ENCODE measurements at regions not wholly inside any gene's neighbourhood (a gene's known extent, or its start where the extent isn't known, plus 50 kb on each side); places are given as distances from the start of the nearest gene placed in this dataset.

DNA sequence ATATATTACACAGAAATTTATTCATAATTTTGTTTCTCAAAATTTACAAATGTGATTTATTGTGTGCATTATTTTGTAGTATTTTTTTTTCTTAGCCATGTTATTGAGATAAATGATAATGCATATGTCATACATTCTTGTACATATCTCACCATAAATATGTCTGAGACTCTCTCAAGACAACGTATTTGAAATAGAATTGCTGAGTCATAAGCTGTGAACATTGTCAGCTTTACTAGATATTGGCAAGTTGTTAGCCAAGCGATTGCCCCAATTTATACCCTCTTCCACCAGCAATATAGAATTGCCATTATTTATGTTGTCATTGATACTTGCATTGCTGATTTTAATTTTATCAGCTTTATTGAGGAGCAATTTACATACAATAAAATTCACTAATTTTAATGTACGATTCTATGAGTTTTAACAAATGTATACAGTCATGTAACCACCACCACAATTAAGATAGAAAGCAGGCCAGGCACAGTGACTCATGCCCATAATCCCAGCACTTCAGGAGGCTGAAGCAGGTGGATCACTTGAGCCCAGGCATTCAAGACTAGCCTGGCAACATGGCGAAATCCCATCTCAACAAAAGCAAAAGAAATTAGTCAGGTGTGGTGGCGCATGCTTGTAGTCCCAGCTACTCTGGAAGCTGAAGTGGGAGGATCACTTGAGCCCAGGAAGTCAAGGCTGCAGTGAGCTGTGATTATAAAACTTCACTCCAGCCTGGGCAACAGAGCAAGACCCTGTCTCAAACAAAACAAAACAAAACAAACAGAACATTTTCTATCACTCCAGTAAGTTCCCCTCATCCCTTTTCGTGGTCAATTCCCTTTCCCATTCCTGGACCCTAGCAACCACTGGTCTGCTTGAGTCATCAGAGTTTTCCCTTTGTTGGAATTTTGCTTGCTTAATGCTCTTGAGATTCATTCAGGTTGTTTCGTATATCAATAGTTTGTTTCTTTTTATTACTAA is 373.1 kb downstream of the MFSD1 start:
- no peak for TF ChIP-seq POLR2AphosphoS5 (IDR thresholded peaks at IDR 0.05; ENCODE audit: borderline replicate concordance, low read depth, low read length)
- no peak for TF ChIP-seq EZH2 (IDR thresholded peaks at IDR 0.05)
- TF ChIP-seq FOXP2 (optimal IDR thresholded peaks at IDR 0.05; ENCODE audit: control extremely low read depth, extremely low read length, insufficient read depth) = no peak
- no peak for DNase-seq (ENCODE audit: low read depth, low spot score)
- Histone ChIP-seq H3K9me3 (ENCODE audit: low read depth, low read length) (no peaks in the 10 kb centered on the region), H3K4me3 (no peak overlapping the region), H3K36me3 (ENCODE audit: insufficient read depth, low read length) (no peaks in the 10 kb centered on the region), H3K27ac (no peak overlapping the region), H3K9ac (ENCODE audit: insufficient read length) (no peak overlapping the region)

DNA sequence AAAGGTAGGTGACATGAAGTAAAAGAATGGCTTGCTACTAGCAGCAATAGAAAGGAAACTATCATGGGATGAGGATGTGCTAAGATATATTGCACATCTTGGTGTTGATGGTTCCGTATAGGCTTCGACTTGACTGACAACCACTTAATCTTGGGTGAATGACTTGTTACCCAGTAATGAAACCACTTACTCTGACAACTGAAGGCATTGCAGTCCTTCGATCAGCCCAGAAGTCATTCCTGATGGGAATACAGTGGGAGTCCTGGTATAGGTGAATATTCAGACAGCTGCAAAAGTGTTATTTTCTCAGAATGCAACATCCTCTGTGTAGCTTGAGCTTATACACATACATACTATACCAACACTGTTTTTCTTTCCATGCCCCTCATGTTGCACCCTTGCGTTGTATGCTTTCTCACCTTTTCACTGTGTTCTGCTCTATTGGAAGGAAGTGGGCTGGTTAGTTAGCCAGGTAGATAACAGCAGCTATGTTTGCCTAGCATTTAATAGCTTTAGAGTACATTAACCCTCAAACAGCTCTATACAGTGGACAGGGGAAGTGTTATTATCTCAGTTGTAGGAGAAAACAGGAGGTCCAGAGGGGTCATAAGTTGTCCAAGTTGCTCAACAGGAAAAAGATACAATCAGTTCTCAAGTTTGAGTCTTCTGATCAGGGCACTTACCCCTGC is 376.5 kb downstream of the MFSD1 start:
- no peak for DNase-seq (ENCODE audit: low read depth, low spot score)
- no peak overlapping the region for H3K27ac ChIP-seq
- no peaks in the 10 kb centered on the region for H3K9me3 ChIP-seq (ENCODE audit: low read depth, low read length)
- H3K4me3 ChIP-seq = no peak overlapping the region
- TF ChIP-seq POLR2AphosphoS5 (IDR thresholded peaks at IDR 0.05; ENCODE audit: borderline replicate concordance, low read depth, low read length) (no peak), EZH2 (IDR thresholded peaks at IDR 0.05) (no peak), FOXP2 (optimal IDR thresholded peaks at IDR 0.05; ENCODE audit: control extremely low read depth, extremely low read length, insufficient read depth) (no peak)
- no peak overlapping the region for H3K9ac ChIP-seq (ENCODE audit: insufficient read length)
- H3K36me3 ChIP-seq (ENCODE audit: insufficient read depth, low read length) = no peaks in the 10 kb centered on the region

DNA sequence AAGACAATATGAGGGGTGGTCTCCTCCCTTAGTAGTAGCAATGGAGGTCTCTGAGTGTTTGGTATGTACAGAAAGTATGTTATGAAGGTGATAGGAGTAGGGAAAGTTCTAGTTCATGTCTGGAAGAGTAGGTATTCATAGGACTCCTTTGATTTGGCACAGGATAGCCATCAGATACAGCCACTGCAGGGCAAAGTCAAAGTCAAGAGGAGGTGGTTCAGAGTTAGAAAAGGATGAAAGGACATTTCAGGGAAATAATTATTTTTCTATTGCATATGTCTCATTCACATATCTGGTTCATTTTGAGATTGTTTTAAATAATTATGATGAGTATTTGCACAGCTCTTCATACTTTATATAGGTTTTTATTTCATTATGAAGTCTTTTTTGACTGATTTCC is 381.1 kb downstream of the MFSD1 start:
- no peak overlapping the region for H3K4me3 ChIP-seq
- no peak for DNase-seq (ENCODE audit: low read depth, low spot score)
- no peak overlapping the region for H3K27ac ChIP-seq
- H3K9ac ChIP-seq (ENCODE audit: insufficient read length) = no peak overlapping the region
- H3K9me3 ChIP-seq (ENCODE audit: low read depth, low read length) = no peaks in the 10 kb centered on the region
- no peaks in the 10 kb centered on the region for H3K36me3 ChIP-seq (ENCODE audit: insufficient read depth, low read length)
- TF ChIP-seq EZH2 (IDR thresholded peaks at IDR 0.05) = no peak

DNA sequence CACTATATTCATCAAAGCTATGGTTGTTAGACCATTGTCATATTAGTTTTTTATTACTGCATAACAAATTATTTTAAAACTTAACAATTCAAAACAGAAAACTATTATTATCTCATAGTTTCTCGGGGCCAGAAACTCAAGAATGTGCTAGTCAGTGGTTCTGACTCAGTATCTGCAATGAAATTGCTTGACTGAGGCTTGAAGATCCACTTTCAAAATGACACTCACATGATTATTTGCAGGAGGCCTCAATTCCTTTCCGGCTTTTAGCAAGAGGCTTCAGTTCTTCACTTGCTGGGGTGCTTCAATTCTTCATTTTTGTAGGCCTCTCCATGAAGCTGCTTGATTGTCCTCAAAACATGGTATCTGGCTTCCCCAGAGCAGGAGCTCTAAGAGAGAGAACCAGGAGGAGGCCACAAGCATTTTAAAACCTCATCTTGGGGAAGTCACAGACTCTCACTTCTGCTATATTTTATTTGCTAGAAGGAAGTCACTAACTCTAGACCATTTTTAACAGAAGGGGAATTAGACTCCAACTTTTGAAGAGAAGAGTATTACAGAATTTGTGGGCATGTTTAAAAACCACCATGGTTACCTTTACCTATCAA is 383.7 kb downstream of the MFSD1 start:
- H3K9me3 ChIP-seq (ENCODE audit: low read depth, low read length) = no peaks in the 10 kb centered on the region
- DNase-seq (ENCODE audit: low read depth, low spot score) = no peak
- no peaks in the 10 kb centered on the region for H3K36me3 ChIP-seq (ENCODE audit: insufficient read depth, low read length)
- H3K4me3 ChIP-seq = no peak overlapping the region
- no peak for TF ChIP-seq EZH2 (IDR thresholded peaks at IDR 0.05)
- TF ChIP-seq FOXP2 (optimal IDR thresholded peaks at IDR 0.05; ENCODE audit: control extremely low read depth, extremely low read length, insufficient read depth) = no peak
- TF ChIP-seq POLR2AphosphoS5 (IDR thresholded peaks at IDR 0.05; ENCODE audit: borderline replicate concordance, low read depth, low read length) = no peak
- H3K27ac ChIP-seq = no peak overlapping the region
- H3K9ac ChIP-seq (ENCODE audit: insufficient read length) = no peak overlapping the region

DNA sequence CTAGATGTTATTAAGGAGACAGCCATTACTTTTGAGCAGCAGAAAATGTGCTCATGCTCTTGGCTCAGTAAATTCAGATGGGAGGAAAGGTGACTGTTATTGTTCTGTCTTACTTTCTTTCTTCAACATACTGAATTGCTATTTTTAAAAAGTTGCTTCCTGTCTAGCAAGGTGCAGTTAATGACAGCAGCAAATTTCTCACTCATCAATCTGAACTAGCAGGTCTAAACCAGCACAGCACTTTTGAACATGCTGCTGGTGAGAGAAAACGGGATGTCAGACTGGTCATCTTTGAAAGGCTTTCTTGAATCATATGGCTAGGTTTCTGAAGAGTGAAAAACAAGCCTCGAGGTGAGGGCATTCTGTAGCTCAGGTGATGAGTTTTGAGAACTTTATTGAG is 384.7 kb downstream of the MFSD1 start:
- no peaks in the 10 kb centered on the region for H3K36me3 ChIP-seq (ENCODE audit: insufficient read depth, low read length)
- H3K4me3 ChIP-seq = no peak overlapping the region
- no peak for DNase-seq (ENCODE audit: low read depth, low spot score)
- TF ChIP-seq EZH2 (IDR thresholded peaks at IDR 0.05) = no peak
- TF ChIP-seq FOXP2 (optimal IDR thresholded peaks at IDR 0.05; ENCODE audit: control extremely low read depth, extremely low read length, insufficient read depth) = no peak
- H3K9ac ChIP-seq (ENCODE audit: insufficient read length) = no peak overlapping the region
- H3K9me3 ChIP-seq (ENCODE audit: low read depth, low read length) = no peaks in the 10 kb centered on the region
- H3K27ac ChIP-seq = no peak overlapping the region

DNA sequence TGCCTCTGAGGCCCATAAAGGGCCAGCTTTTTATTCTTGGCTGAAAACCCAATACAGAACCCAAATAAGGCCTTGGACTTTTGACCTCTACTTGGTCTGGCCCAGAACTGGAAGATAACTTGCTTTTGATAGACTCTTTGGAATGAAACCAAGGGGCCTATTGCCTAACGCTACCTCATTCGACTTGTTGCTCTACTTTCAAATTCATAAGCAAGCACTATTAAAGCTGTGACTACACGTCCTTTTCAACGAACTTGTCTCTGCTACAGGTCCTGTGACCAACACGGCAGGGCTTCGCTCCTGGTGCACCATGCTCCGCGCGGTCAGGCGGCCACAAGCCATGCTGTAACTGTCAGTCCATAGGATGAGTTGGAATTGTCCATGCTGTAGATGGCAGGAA is 385.4 kb downstream of the MFSD1 start:
- no peak for TF ChIP-seq POLR2AphosphoS5 (IDR thresholded peaks at IDR 0.05; ENCODE audit: borderline replicate concordance, low read depth, low read length)
- TF ChIP-seq EZH2 (IDR thresholded peaks at IDR 0.05) = no peak
- no peak for TF ChIP-seq FOXP2 (optimal IDR thresholded peaks at IDR 0.05; ENCODE audit: control extremely low read depth, extremely low read length, insufficient read depth)
- H3K36me3 ChIP-seq (ENCODE audit: insufficient read depth, low read length) = no peaks in the 10 kb centered on the region
- no peak overlapping the region for H3K4me3 ChIP-seq
- no peaks in the 10 kb centered on the region for H3K9me3 ChIP-seq (ENCODE audit: low read depth, low read length)
- no peak for DNase-seq (ENCODE audit: low read depth, low spot score)
- no peak overlapping the region for H3K9ac ChIP-seq (ENCODE audit: insufficient read length)
- no peak overlapping the region for H3K27ac ChIP-seq

DNA sequence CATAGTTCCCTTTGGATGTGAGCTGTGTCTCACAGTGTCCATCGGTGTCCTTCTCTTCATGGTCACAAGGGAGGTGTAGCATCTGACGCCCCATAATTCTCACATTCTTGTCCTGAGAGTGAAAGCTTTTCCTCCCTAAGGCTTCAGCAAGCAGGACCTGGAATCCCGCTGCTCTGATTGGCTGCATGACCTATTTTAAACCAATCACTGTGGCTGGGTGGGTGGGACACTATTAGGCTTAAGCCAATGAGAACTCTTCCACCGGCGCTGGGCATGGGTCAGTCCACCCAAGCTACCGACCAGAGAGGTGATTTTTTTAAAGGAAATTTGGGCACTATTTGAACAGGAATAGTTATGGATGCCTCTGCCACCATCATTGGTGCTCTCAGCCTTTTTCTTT is 385.9 kb downstream of the MFSD1 start:
- Histone ChIP-seq H3K36me3 (ENCODE audit: insufficient read depth, low read length) (no peaks in the 10 kb centered on the region), H3K27ac (no peak overlapping the region), H3K4me3 (no peak overlapping the region), H3K9ac (ENCODE audit: insufficient read length) (no peak overlapping the region), H3K9me3 (ENCODE audit: low read depth, low read length) (no peaks in the 10 kb centered on the region)
- DNase-seq (ENCODE audit: low read depth, low spot score) = no peak
- TF ChIP-seq EZH2 (IDR thresholded peaks at IDR 0.05) (no peak), FOXP2 (optimal IDR thresholded peaks at IDR 0.05; ENCODE audit: control extremely low read depth, extremely low read length, insufficient read depth) (no peak), POLR2AphosphoS5 (IDR thresholded peaks at IDR 0.05; ENCODE audit: borderline replicate concordance, low read depth, low read length) (no peak)

DNA sequence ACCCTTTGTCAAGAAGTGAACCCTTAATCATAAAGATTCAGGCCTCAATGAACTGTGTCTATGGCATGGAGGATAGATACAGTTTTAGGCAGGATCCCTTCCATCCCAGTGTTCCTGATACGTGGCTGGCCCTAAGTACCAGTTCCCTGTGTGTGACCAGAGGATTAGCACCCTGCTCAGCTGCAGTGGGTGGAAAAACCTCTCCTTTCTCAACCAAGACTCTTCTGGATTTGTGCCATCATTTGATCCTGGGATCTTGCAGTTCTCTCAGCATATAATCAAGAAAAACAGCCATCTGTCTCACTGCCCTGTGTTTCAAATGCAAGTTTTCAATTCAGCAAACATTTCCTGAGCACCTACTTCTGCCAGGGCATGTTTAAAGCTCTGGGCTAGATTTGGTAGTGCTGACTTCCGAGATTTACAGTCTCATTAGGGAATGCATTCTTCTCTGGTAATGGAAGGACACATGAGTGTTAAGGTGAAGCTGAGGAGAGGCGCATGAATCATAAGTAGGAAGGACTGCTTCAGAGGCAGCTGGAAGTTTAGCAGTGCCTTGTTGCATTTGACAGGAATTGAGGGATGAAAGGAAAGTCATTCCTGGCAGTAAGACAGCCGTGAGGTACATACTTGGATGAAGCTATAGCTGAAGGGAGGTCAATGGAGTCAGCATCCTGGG is 388.3 kb downstream of the MFSD1 start:
- Histone ChIP-seq H3K9me3 (ENCODE audit: low read depth, low read length) (no peaks in the 10 kb centered on the region), H3K9ac (ENCODE audit: insufficient read length) (no peak overlapping the region), H3K36me3 (ENCODE audit: insufficient read depth, low read length) (no peaks in the 10 kb centered on the region), H3K4me3 (no peak overlapping the region), H3K27ac (no peak overlapping the region)
- TF ChIP-seq EZH2 (IDR thresholded peaks at IDR 0.05) = no peak
- TF ChIP-seq FOXP2 (optimal IDR thresholded peaks at IDR 0.05; ENCODE audit: control extremely low read depth, extremely low read length, insufficient read depth) = no peak
- no peak for TF ChIP-seq POLR2AphosphoS5 (IDR thresholded peaks at IDR 0.05; ENCODE audit: borderline replicate concordance, low read depth, low read length)
- DNase-seq (ENCODE audit: low read depth, low spot score) = no peak

Measured in SK-N-MC (cell line).